Uterus (tissue), 2 donors: ENCODE measurements at regions not wholly inside any gene's neighbourhood (a gene's known extent, or its start where the extent isn't known, plus 50 kb on each side); places are given as distances from the start of the nearest gene placed in this dataset.

Experiments used
- POLR2A ChIP-seq, 2 donors: fragments of 450-650 bp; IDR thresholded peaks; one replicate each; pipeline ENCODE4 v1.6.1; 2016; ENCODE audit warnings: antibody characterized with exemption in 2 of 2, mild to moderate bottlenecking in 1 of 2, moderate library complexity in 1 of 2
- TF ChIP-seq, protein P1 (sequence below), 4 experiments: fragments of 200-600 bp in 2 of 4; fragments of 450-650 bp in 2 of 4; sonication (generic) in 2 of 4; IDR thresholded peaks; one replicate each; pipeline ENCODE4 v1.5.1; 2016 to 2019; ENCODE audit warnings: antibody characterized with exemption in 4 of 4, mild to moderate bottlenecking in 2 of 4, moderate library complexity in 1 of 4

DNA sequence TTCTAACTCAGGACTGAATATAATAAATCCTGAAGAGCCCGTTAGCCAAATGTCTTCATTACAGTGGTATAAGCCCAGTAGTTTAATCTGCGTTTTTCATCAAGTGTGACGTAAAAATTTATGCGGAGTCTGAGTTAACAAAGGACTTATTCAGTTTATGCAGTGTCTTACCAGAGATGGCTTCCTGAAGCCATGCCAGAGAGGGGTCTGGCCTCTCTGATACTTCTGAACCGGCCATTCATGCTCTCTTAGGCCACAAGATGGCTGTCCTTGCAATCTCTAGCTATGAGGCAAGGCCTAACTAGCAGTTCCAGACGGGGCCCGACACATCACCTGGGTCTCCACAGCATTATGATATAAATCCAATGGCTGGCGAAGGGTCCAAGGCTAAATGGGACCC lies 101.4 kb downstream of the TEX35 start:
- TF ChIP-seq, protein P1, sequence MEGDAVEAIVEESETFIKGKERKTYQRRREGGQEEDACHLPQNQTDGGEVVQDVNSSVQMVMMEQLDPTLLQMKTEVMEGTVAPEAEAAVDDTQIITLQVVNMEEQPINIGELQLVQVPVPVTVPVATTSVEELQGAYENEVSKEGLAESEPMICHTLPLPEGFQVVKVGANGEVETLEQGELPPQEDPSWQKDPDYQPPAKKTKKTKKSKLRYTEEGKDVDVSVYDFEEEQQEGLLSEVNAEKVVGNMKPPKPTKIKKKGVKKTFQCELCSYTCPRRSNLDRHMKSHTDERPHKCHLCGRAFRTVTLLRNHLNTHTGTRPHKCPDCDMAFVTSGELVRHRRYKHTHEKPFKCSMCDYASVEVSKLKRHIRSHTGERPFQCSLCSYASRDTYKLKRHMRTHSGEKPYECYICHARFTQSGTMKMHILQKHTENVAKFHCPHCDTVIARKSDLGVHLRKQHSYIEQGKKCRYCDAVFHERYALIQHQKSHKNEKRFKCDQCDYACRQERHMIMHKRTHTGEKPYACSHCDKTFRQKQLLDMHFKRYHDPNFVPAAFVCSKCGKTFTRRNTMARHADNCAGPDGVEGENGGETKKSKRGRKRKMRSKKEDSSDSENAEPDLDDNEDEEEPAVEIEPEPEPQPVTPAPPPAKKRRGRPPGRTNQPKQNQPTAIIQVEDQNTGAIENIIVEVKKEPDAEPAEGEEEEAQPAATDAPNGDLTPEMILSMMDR (IDR thresholded peaks at IDR 0.05), result no peak
- no peak for TF ChIP-seq POLR2A (IDR thresholded peaks at IDR 0.05)
